Endothelial cell of umbilical vein (primary cell): ENCODE measurements at regions not wholly inside any gene's neighbourhood (a gene's known extent, or its start where the extent isn't known, plus 50 kb on each side); places are given as distances from the start of the nearest gene placed in this dataset.

ENCODE experiments used
- BruUV-seq: library from RNA; stranded (reverse); fragments of 400-500 nt; replicated peaks from 2 replicates; lab custom pipeline; 2021; lab: Mats Ljungman, UMichigan
- CTCF ChIA-PET: fragments of 300-600, 350-600 bp; sonication (Branson Sonifier 250); formaldehyde crosslinking; loops from one replicate; lab custom pipeline; 2021; ENCODE audit warnings: antibody characterized with exemption, inconsistent platforms; lab: Charles Lee
- POLR2A ChIA-PET: fragments of 300-600, 350-600 bp; sonication (Branson Sonifier 250); formaldehyde crosslinking; loops from one replicate; lab custom pipeline; 2021; ENCODE audit warnings: antibody characterized with exemption, inconsistent platforms; lab: Charles Lee
- DNase-seq: peaks from one replicate; pipeline ENCODE4 v3.0.0-alpha.2; 2011; ENCODE audit warnings: low read depth, low spot score
- FAIRE-seq: peaks from 2 replicates; lab custom pipeline; 2011; peaks lifted over from hg19 to GRCh38; lab: Jason Lieb, UNC
- H2AFZ ChIP-seq: 2 replicates; pipeline ENCODE4 v1.6.0; 2012; ENCODE audit warnings: low read depth, low read length, control low read depth, inconsistent platforms
- H3K27ac ChIP-seq: 2 replicates; pipeline ENCODE4 v1.5.1; 2011; ENCODE audit warnings: low read depth, mild to moderate bottlenecking, control low read depth, low read length, moderate library complexity; ENCODE audit not compliant: insufficient read depth
- H3K27me3 ChIP-seq, 2 experiments: 2 replicates each; pipeline versions ENCODE4 v1.6.0 to v1.6.1; 2011; ENCODE audit warnings: low read length in 2 of 2, mixed read lengths in 1 of 2; ENCODE audit not compliant: control insufficient read depth in 2 of 2, insufficient read depth in 2 of 2
- H3K36me3 ChIP-seq, 2 experiments: 2 replicates in 1 of 2; 3 replicates in 1 of 2; pipeline ENCODE4 v1.5.1; 2011; ENCODE audit warnings: low read length in 2 of 2, mild to moderate bottlenecking in 1 of 2, moderate library complexity in 1 of 2; ENCODE audit not compliant: control insufficient read depth in 2 of 2, insufficient read depth in 2 of 2; ENCODE audit errors: extremely low read depth in 1 of 2
- H3K4me1 ChIP-seq: 3 replicates; pipeline ENCODE4 v1.5.1; 2011; ENCODE audit warnings: mild to moderate bottlenecking, low read length; ENCODE audit not compliant: control insufficient read depth, insufficient read depth; ENCODE audit errors: extremely low read depth
- H3K4me2 ChIP-seq: 2 replicates; pipeline ENCODE4 v1.6.1; 2011; ENCODE audit warnings: low read length, control low read depth, mixed read lengths; ENCODE audit not compliant: insufficient read depth
- H3K4me3 ChIP-seq, 3 experiments: fragments of 200-600 bp in 1 of 3; sonication (generic), shearing (Covaris generic) in 1 of 3; replicated peaks in 1 of 3; 2 replicates each; pipeline ENCODE4 v1.5.1; 2011 to 2016; ENCODE audit warnings: control low read depth in 3 of 3, low read length in 3 of 3, mild to moderate bottlenecking in 2 of 3, inconsistent platforms in 1 of 3, low read depth in 1 of 3, moderate library complexity in 1 of 3; ENCODE audit not compliant: insufficient read depth in 1 of 3
- H3K79me2 ChIP-seq: 2 replicates; pipeline ENCODE4 v1.6.0; 2012; ENCODE audit warnings: low read length, inconsistent platforms; ENCODE audit not compliant: control insufficient read depth, insufficient read depth
- H3K9ac ChIP-seq: replicated peaks from 2 replicates; pipeline ENCODE3; 2011; ENCODE audit warnings: low read length, control low read depth; ENCODE audit not compliant: insufficient read depth; ENCODE audit errors: extremely low read depth
- H3K9me1 ChIP-seq: replicated peaks from 3 replicates; pipeline ENCODE4 v1.6.0; 2011; ENCODE audit warnings: mild to moderate bottlenecking, low read length; ENCODE audit not compliant: control insufficient read depth, insufficient read depth; ENCODE audit errors: extremely low read depth
- H3K9me3 ChIP-seq: replicated peaks from 2 replicates; pipeline ENCODE4 v1.5.1; 2012; ENCODE audit warnings: low read length, inconsistent platforms; ENCODE audit not compliant: control insufficient read depth, insufficient read depth
- H4K20me1 ChIP-seq: replicated peaks from 2 replicates; pipeline ENCODE3; 2011; ENCODE audit warnings: mild to moderate bottlenecking, low read length; ENCODE audit not compliant: control insufficient read depth, insufficient read depth; ENCODE audit errors: extremely low read depth
- CTCF ChIP-seq, 2 donors: IDR thresholded peaks; 1 replicate in 1 of 2; 2 replicates in 1 of 2; pipeline ENCODE4 v1.5.1; 2011; ENCODE audit warnings: low read length in 2 of 2, mild to moderate bottlenecking in 2 of 2, moderate library complexity in 2 of 2, control low read depth in 1 of 2, inconsistent platforms in 1 of 2, low read depth in 1 of 2; ENCODE audit not compliant: insufficient read depth in 1 of 2; ENCODE audit errors: extremely low read depth in 1 of 2
- EZH2 ChIP-seq: IDR thresholded peaks from 2 replicates; pipeline ENCODE4 v1.6.1; 2012; ENCODE audit warnings: borderline replicate concordance, low read depth, mild to moderate bottlenecking, moderate library complexity, low read length, inconsistent platforms; ENCODE audit not compliant: severe bottlenecking
- FOS ChIP-seq: IDR thresholded peaks from 2 replicates; pipeline ENCODE4 v1.6.1; 2011; ENCODE audit warnings: mild to moderate bottlenecking, low read length, moderate library complexity, borderline replicate concordance; ENCODE audit not compliant: insufficient read depth
- GATA2 ChIP-seq: IDR thresholded peaks from 2 replicates; pipeline ENCODE4 v1.7.0; 2011; ENCODE audit warnings: low read depth, mild to moderate bottlenecking, moderate library complexity, mixed read lengths, low read length; ENCODE audit not compliant: insufficient read length, insufficient read depth
- JUN ChIP-seq: IDR thresholded peaks from 2 replicates; pipeline ENCODE4 v1.6.1; 2011; ENCODE audit warnings: borderline replicate concordance, low read depth; ENCODE audit not compliant: insufficient read length, insufficient read depth
- MYC ChIP-seq: IDR thresholded peaks from one replicate; pipeline ENCODE4 v1.6.1; 2011; ENCODE audit warnings: mild to moderate bottlenecking, low read depth, low read length
- POLR2A ChIP-seq: IDR thresholded peaks from 2 replicates; pipeline ENCODE4 v1.6.1; 2012; ENCODE audit warnings: low read depth, mild to moderate bottlenecking, control low read depth, low read length
- POLR2AphosphoS5 ChIP-seq: IDR thresholded peaks from 2 replicates; pipeline ENCODE4 v1.6.1; 2012; ENCODE audit warnings: low read depth, mild to moderate bottlenecking, control low read depth, low read length, moderate library complexity; ENCODE audit not compliant: insufficient read depth
- dilution Hi-C: fragments of 300-500 bp; cut with MboI; formaldehyde crosslinking; loops from one replicate; pipeline ENCODE4 v1.15.0; 2019; ENCODE audit warnings: low sequenced_read_pairs; ENCODE audit not compliant: extremely low pct_ligation_motif_present
- intact Hi-C: fragments of 100-400 bp; cut with micrococcal nuclease; formaldehyde crosslinking; loops from one replicate; pipeline ENCODE4 v1.10.0; 2022
- TF ChIP-seq, protein P1 (sequence below): IDR thresholded peaks from 2 replicates; pipeline ENCODE4 v1.6.1; 2011; ENCODE audit not compliant: insufficient read depth, insufficient read length

DNA sequence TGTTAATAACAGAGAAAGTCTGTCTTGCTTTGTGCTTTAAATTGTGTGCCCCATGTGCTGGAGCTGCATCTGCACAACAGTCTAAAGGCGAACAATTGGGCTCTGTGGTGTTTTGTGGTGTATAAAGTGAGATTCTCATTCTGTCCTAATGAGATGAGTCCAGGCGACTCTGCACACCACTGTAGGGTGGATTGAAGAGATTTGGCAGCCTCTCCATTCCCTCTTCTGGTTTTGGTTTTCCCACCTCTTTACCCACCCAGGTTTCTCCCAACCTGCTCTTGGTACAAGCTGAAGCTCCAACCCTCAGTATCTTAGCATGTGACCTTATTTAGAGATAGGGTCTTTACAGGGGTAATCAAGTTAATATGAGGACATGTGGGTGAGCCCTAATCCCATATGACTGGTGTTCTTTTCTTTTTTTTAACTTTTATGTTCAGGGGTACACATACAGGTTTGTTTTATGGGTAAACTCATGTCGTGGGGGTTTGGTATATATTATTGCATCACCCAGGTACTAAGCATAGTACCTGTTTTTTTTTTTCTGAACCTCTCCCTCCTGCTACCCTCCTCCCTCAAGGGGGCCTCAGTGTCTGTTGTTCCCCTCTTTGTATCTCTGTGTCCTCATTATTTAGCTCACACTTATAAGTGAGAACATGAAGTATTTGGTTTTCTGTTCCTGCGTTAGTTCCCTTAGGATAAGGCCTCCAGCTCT, 217.6 kb upstream of the DTNBP1 start:
- dilution Hi-C loops: no loop called here
- no peaks in the 10 kb centered on the region for H3K36me3 ChIP-seq
- H3K9me3 ChIP-seq: no peaks in the 10 kb centered on the region
- no peak overlapping the region for H3K9ac ChIP-seq
- ChIA-PET CTCF (interaction anchor here (0.6 to 2.4 kb wide), 11 partner anchors 10 to 251 kb away, joined by 3 to 13 read pairs (median 4); partner anchors contain the start of gene MYLIP), POLR2A (interaction anchor here (0.6 to 1.4 kb wide), 4 partner anchors 66 to 596 kb away, joined by 3 to 4 read pairs (median 3); partner anchors contain the start of gene MYLIP)
- H3K4me1 ChIP-seq: peaks cover 21% of the 10 kb centered on the region
- no TSS peak for BruUV-seq
- no peaks in the 10 kb centered on the region for H3K79me2 ChIP-seq
- H3K9me1 ChIP-seq: no peaks in the 10 kb centered on the region
- no peak for FAIRE-seq
- no peaks in the 10 kb centered on the region for H4K20me1 ChIP-seq
- no peak for DNase-seq
- H3K27ac ChIP-seq: no peak overlapping the region
- no peak overlapping the region for H3K4me3 ChIP-seq
- no peaks in the 10 kb centered on the region for H3K27me3 ChIP-seq
- no peak overlapping the region for H3K4me2 ChIP-seq
- no peak overlapping the region for H2AFZ ChIP-seq
- intact Hi-C loops: loop anchor here (1.0 to 5.0 kb wide), 2 partner anchors 42 to 82 kb away; no protein-coding TSS in a partner anchor
- TF ChIP-seq POLR2A (no peak), MYC (no peak), POLR2AphosphoS5 (no peak), FOS (no peak), EZH2 (no peak), JUN (no peak), CTCF (IDR thresholded peaks at IDR 0.05; ENCODE audit: extremely low read depth in 1 of 2, insufficient read depth in 1 of 2, low read depth in 1 of 2, low read length in 2 of 2) (no peak), GATA2 (no peak)
- TF ChIP-seq, protein P1, sequence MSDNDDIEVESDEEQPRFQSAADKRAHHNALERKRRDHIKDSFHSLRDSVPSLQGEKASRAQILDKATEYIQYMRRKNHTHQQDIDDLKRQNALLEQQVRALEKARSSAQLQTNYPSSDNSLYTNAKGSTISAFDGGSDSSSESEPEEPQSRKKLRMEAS: no peak
